Smooth muscle cell (in vitro differentiated cells): ENCODE measurements at regions not wholly inside any gene's neighbourhood (a gene's known extent, or its start where the extent isn't known, plus 50 kb on each side); places are given as distances from the start of the nearest gene placed in this dataset.

Experiments
- DNase-seq: peaks from one replicate; lab custom pipeline; 2025; ENCODE audit not compliant: unreplicated experiment; lab: John Stamatoyannopoulos, UW
- H2AFZ ChIP-seq: fragments of 200-600 bp; sonication (generic); 2 replicates; pipeline ENCODE4 v1.6.0; 2016; ENCODE audit warnings: antibody characterized with exemption, low read depth, mild to moderate bottlenecking
- H3F3A ChIP-seq: fragments of 200-600 bp; sonication (generic); 2 replicates; pipeline ENCODE4 v1.6.0; 2017; ENCODE audit warnings: antibody characterized with exemption, low read depth
- H3K27ac ChIP-seq: fragments of 200-600 bp; sonication (generic); 2 replicates; pipeline ENCODE4 v1.5.1; 2016; ENCODE audit warnings: low read depth, mild to moderate bottlenecking
- H3K27me3 ChIP-seq: fragments of 200-600 bp; sonication (generic); 2 replicates; pipeline ENCODE4 v1.6.1; 2016; ENCODE audit warnings: low read depth, mild to moderate bottlenecking
- H3K36me3 ChIP-seq: fragments of 200-600 bp; sonication (generic); 2 replicates; pipeline ENCODE4 v1.5.1; 2016; ENCODE audit warnings: low read depth
- H3K4me1 ChIP-seq: fragments of 200-600 bp; sonication (generic); 2 replicates; pipeline ENCODE4 v1.5.1; 2016; ENCODE audit warnings: low read depth
- H3K4me2 ChIP-seq: fragments of 200-600 bp; sonication (generic); 2 replicates; pipeline ENCODE4 v1.6.0; 2016; ENCODE audit warnings: mild to moderate bottlenecking
- H3K4me3 ChIP-seq: fragments of 200-600 bp; sonication (generic); 2 replicates; pipeline ENCODE4 v1.5.1; 2016; ENCODE audit warnings: mild to moderate bottlenecking
- H3K79me2 ChIP-seq: fragments of 200-600 bp; sonication (generic); 2 replicates; pipeline ENCODE4 v1.6.0; 2016; ENCODE audit warnings: low read depth, mild to moderate bottlenecking
- H3K9ac ChIP-seq: fragments of 200-600 bp; sonication (generic); 2 replicates; pipeline ENCODE4 v1.6.0; 2016; ENCODE audit warnings: low read depth
- H3K9me3 ChIP-seq: fragments of 200-600 bp; sonication (generic); replicated peaks from 2 replicates; pipeline ENCODE4 v1.5.1; 2016; ENCODE audit warnings: low read depth
- H4K20me1 ChIP-seq: fragments of 200-600 bp; sonication (generic); 2 replicates; pipeline ENCODE4 v1.6.0; 2016; ENCODE audit warnings: low read depth
- CTCF ChIP-seq: fragments of 200-600 bp; sonication (generic); IDR thresholded peaks from 2 replicates; pipeline ENCODE4 v1.5.1; 2017; ENCODE audit warnings: borderline replicate concordance, mild to moderate bottlenecking, antibody characterized with exemption; ENCODE audit not compliant: insufficient read depth, poor library complexity, severe bottlenecking
- WGBS: methylation state at CpG from one replicate; pipeline ENCODE4 v1.1.7; 2016; ENCODE audit warnings: low lambda C conversion rate; 5-methylcytosine and 5-hydroxymethylcytosine counted together

GRCh38 chr12:76276499-76277151 lies 71.6 kb downstream of the BBS10 start:
- Histone ChIP-seq H3F3A (no peaks in the 10 kb centered on the region), H3K4me1 (no peaks in the 10 kb centered on the region), H3K27ac (no peak overlapping the region), H4K20me1 (no peaks in the 10 kb centered on the region), H3K9me3 (no peaks in the 10 kb centered on the region), H3K4me3 (no peak overlapping the region), H3K9ac (no peak overlapping the region), H3K27me3 (no peaks in the 10 kb centered on the region), H3K79me2 (no peaks in the 10 kb centered on the region), H3K36me3 (no peaks in the 10 kb centered on the region), H3K4me2 (no peak overlapping the region), H2AFZ (no peak overlapping the region)
- TF ChIP-seq CTCF = no peak
- WGBS = 93% methylated on average over 4 of the region's 4 CpGs
- DNase-seq = no peak

- Histone ChIP-seq H3K27me3 (no peaks in the 10 kb centered on the region), H3K4me1 (no peaks in the 10 kb centered on the region), H4K20me1 (no peaks in the 10 kb centered on the region), H3K9ac (no peak overlapping the region), H3K9me3 (no peaks in the 10 kb centered on the region), H3F3A (no peaks in the 10 kb centered on the region), H3K79me2 (no peaks in the 10 kb centered on the region), H3K36me3 (no peaks in the 10 kb centered on the region), H2AFZ (no peak overlapping the region), H3K4me2 (no peak overlapping the region), H3K27ac (no peak overlapping the region), H3K4me3 (no peak overlapping the region)
- DNase-seq = no peak
- no peak for TF ChIP-seq CTCF
- 94% methylated on average over 5 of the region's 5 CpGs for WGBS
These were observed 72.6 kb downstream of the BBS10 start for GRCh38 chr12:76275511-76276093.

GRCh38 chr12:76274420-76275083 lies 73.7 kb downstream of the BBS10 start:
- H3K79me2 ChIP-seq = no peaks in the 10 kb centered on the region
- H3K9me3 ChIP-seq = no peaks in the 10 kb centered on the region
- H3F3A ChIP-seq = no peaks in the 10 kb centered on the region
- H3K4me1 ChIP-seq = no peaks in the 10 kb centered on the region
- no peaks in the 10 kb centered on the region for H4K20me1 ChIP-seq
- H3K27me3 ChIP-seq = no peaks in the 10 kb centered on the region
- no peak for TF ChIP-seq CTCF
- H3K4me2 ChIP-seq = no peak overlapping the region
- no peaks in the 10 kb centered on the region for H3K36me3 ChIP-seq
- no peak overlapping the region for H3K27ac ChIP-seq
- no peak for DNase-seq
- WGBS = 87% methylated on average over 3 of the region's 3 CpGs
- H3K9ac ChIP-seq = no peak overlapping the region
- no peak overlapping the region for H2AFZ ChIP-seq
- H3K4me3 ChIP-seq = no peak overlapping the region
